Naive thymus-derived CD4-positive, alpha-beta T cell (primary cell): ENCODE measurements at regions not wholly inside any gene's neighbourhood (a gene's known extent, or its start where the extent isn't known, plus 50 kb on each side); places are given as distances from the start of the nearest gene placed in this dataset.

Experiments
- ATAC-seq: fragments of 150-1000 bp; cut with Tn5 transposase; 2 replicates; pipeline ENCODE4 v1.10.0; 2021; ENCODE audit warnings: mild to moderate bottlenecking, moderate library complexity
- CTCF ChIA-PET: fragments of 350-600 bp; sonication (Branson Sonifier 250); formaldehyde crosslinking; loops from one replicate; lab custom pipeline; 2021; ENCODE audit warnings: antibody characterized with exemption; lab: Charles Lee
- POLR2A ChIA-PET: fragments of 350-600 bp; sonication (Branson Sonifier 250); formaldehyde crosslinking; loops from one replicate; lab custom pipeline; 2021; ENCODE audit warnings: antibody characterized with exemption, inconsistent platforms; lab: Charles Lee
- DNase-seq, 9 donors: peaks; one replicate each; pipeline versions ENCODE4 v3.0.0 to v3.0.0-alpha.2; 2020 to 2022; ENCODE audit warnings: mixed read lengths in 1 of 9
- H3K27ac ChIP-seq: one replicate; pipeline ENCODE4 v1.7.0; 2013; ENCODE audit warnings: mild to moderate bottlenecking, low read depth, low read length, moderate library complexity
- H3K27me3 ChIP-seq, 2 donors: one replicate each; pipeline ENCODE4 v1.7.0; 2013; ENCODE audit warnings: low read length in 2 of 2, mild to moderate bottlenecking in 2 of 2, moderate library complexity in 2 of 2; ENCODE audit not compliant: control insufficient read depth in 2 of 2, insufficient read depth in 2 of 2
- H3K36me3 ChIP-seq, 3 experiments: 1 replicate in 2 of 3; 2 replicates in 1 of 3; pipeline ENCODE4 v1.7.0; 2013; ENCODE audit warnings: low read length in 3 of 3, mild to moderate bottlenecking in 3 of 3, moderate library complexity in 1 of 3; ENCODE audit not compliant: insufficient read depth in 3 of 3, control insufficient read depth in 2 of 3
- H3K4me1 ChIP-seq, 2 donors: one replicate each; pipeline ENCODE4 v1.7.0; 2013; ENCODE audit warnings: low read length in 2 of 2, mild to moderate bottlenecking in 2 of 2, moderate library complexity in 1 of 2; ENCODE audit not compliant: control insufficient read depth in 2 of 2, insufficient read depth in 2 of 2
- H3K4me3 ChIP-seq: 2 replicates; pipeline ENCODE4 v1.7.0; 2013; ENCODE audit warnings: mild to moderate bottlenecking, low read length
- H3K9me3 ChIP-seq, 3 experiments: 1 replicate in 2 of 3; 2 replicates in 1 of 3; pipeline ENCODE4 v1.7.0; 2013; ENCODE audit warnings: low read length in 3 of 3; ENCODE audit not compliant: control insufficient read depth in 2 of 3
- H3K27ac Mint-ChIP-seq, 9 donors: one replicate each; pipeline ENCODE4 v1.8.0; 2020 to 2022; ENCODE audit warnings: mixed read lengths in 9 of 9, mild to moderate bottlenecking in 8 of 9, moderate library complexity in 5 of 9, inconsistent platforms in 2 of 9
- H3K27me3 Mint-ChIP-seq, 5 donors: one replicate each; pipeline ENCODE4 v1.8.0; 2021 to 2022; ENCODE audit warnings: mixed read lengths in 5 of 5, mild to moderate bottlenecking in 1 of 5
- H3K36me3 Mint-ChIP-seq, 5 donors: one replicate each; pipeline ENCODE4 v1.8.0; 2020 to 2022; ENCODE audit warnings: mixed read lengths in 5 of 5, mild to moderate bottlenecking in 3 of 5, inconsistent platforms in 1 of 5
- H3K4me1 Mint-ChIP-seq, 7 donors: one replicate each; pipeline ENCODE4 v1.8.0; 2020 to 2022; ENCODE audit warnings: mixed read lengths in 7 of 7, mild to moderate bottlenecking in 3 of 7, inconsistent platforms in 1 of 7
- H3K4me3 Mint-ChIP-seq, 10 donors: one replicate each; pipeline ENCODE4 v1.8.0; 2020 to 2022; ENCODE audit warnings: mild to moderate bottlenecking in 10 of 10, mixed read lengths in 10 of 10, moderate library complexity in 6 of 10, inconsistent platforms in 2 of 10
- H3K9me3 Mint-ChIP-seq, 11 donors: one replicate each; pipeline ENCODE4 v1.8.0; 2020 to 2022; ENCODE audit warnings: mixed read lengths in 11 of 11, mild to moderate bottlenecking in 4 of 11, inconsistent platforms in 1 of 11, moderate library complexity in 1 of 11
- intact Hi-C, 2 donors: fragments of 100-400 bp; cut with micrococcal nuclease; formaldehyde crosslinking; loops; one replicate each; pipeline ENCODE4 v1.15.1; 2023

GRCh38 chr5:43873791-43874190 is 270.8 kb downstream of the NNT start:
- Histone ChIP-seq H3K9me3 (no peaks in the 10 kb centered on the region), H3K27ac (no peak overlapping the region), H3K4me3 (no peak overlapping the region), H3K36me3 (no peaks in the 10 kb centered on the region), H3K27me3 (no peaks in the 10 kb centered on the region), H3K4me1 (no peaks in the 10 kb centered on the region)
- ChIA-PET POLR2A (no interaction called here), CTCF (no interaction called here)
- peaks cover 0 to 4% (median 0%) of the 10 kb centered on the region in 5 donors for H3K27me3 Mint-ChIP-seq
- no peak overlapping the region for H3K27ac Mint-ChIP-seq
- no peak for DNase-seq
- H3K9me3 Mint-ChIP-seq, result no peaks in the 10 kb centered on the region
- no peak for ATAC-seq
- no peaks in the 10 kb centered on the region for H3K36me3 Mint-ChIP-seq
- H3K4me3 Mint-ChIP-seq, result no peak overlapping the region
- H3K4me1 Mint-ChIP-seq, result no peaks in the 10 kb centered on the region
- intact Hi-C loops, result no loop called here

- intact Hi-C loops, result no loop called here
- no peak overlapping the region for H3K27ac Mint-ChIP-seq
- no peaks in the 10 kb centered on the region for H3K36me3 ChIP-seq
- H3K27me3 ChIP-seq, result no peaks in the 10 kb centered on the region
- H3K36me3 Mint-ChIP-seq, result no peaks in the 10 kb centered on the region
- H3K9me3 Mint-ChIP-seq, result peaks cover 0 to 11% (median 0%) of the 10 kb centered on the region in 11 donors
- no peak overlapping the region for H3K4me3 Mint-ChIP-seq
- H3K4me3 ChIP-seq, result no peak overlapping the region
- DNase-seq, result no peak
- POLR2A ChIA-PET, result no interaction called here
- CTCF ChIA-PET, result no interaction called here
- no peak overlapping the region for H3K27ac ChIP-seq
- no peak for ATAC-seq
- H3K4me1 Mint-ChIP-seq, result no peaks in the 10 kb centered on the region
- no peaks in the 10 kb centered on the region for H3K9me3 ChIP-seq
- peaks cover 0 to 13% (median 0%) of the 10 kb centered on the region in 5 donors for H3K27me3 Mint-ChIP-seq
- no peaks in the 10 kb centered on the region for H3K4me1 ChIP-seq
Observed at GRCh38 chr5:43859309-43859708, 256.3 kb downstream of the NNT start.

GRCh38 chr5:43855452-43855851 is 252.5 kb downstream of the NNT start:
- Histone ChIP-seq H3K36me3 (no peaks in the 10 kb centered on the region), H3K4me1 (no peaks in the 10 kb centered on the region), H3K9me3 (no peaks in the 10 kb centered on the region), H3K27ac (no peak overlapping the region), H3K4me3 (no peak overlapping the region), H3K27me3 (no peaks in the 10 kb centered on the region)
- no peak for ATAC-seq
- no peak overlapping the region for H3K27ac Mint-ChIP-seq
- peaks cover 0 to 9% (median 0%) of the 10 kb centered on the region in 11 donors for H3K9me3 Mint-ChIP-seq
- H3K4me1 Mint-ChIP-seq, result no peaks in the 10 kb centered on the region
- POLR2A ChIA-PET, result no interaction called here
- DNase-seq, result no peak
- intact Hi-C loops, result no loop called here
- H3K27me3 Mint-ChIP-seq, result peaks cover 0 to 11% (median 0%) of the 10 kb centered on the region in 5 donors
- no peak overlapping the region for H3K4me3 Mint-ChIP-seq
- no peaks in the 10 kb centered on the region for H3K36me3 Mint-ChIP-seq
- CTCF ChIA-PET, result no interaction called here

- CTCF ChIA-PET, result no interaction called here
- Histone ChIP-seq H3K27me3 (no peaks in the 10 kb centered on the region), H3K4me1 (no peaks in the 10 kb centered on the region), H3K36me3 (no peaks in the 10 kb centered on the region), H3K4me3 (no peak overlapping the region), H3K27ac (no peak overlapping the region), H3K9me3 (no peaks in the 10 kb centered on the region)
- intact Hi-C loops, result no loop called here
- Mint-ChIP-seq H3K27me3 (peaks cover 0 to 9% (median 0%) of the 10 kb centered on the region in 5 donors), H3K4me3 (no peak overlapping the region), H3K4me1 (no peaks in the 10 kb centered on the region), H3K9me3 (peaks cover 0 to 9% (median 2%) of the 10 kb centered on the region in 11 donors), H3K36me3 (no peaks in the 10 kb centered on the region), H3K27ac (no peak overlapping the region)
- ATAC-seq (no peak), DNase-seq (no peak)
- POLR2A ChIA-PET, result no interaction called here
Observed at GRCh38 chr5:43854697-43855292, 251.8 kb downstream of the NNT start.

GRCh38 chr5:43852279-43852678 is 249.3 kb downstream of the NNT start:
- CTCF ChIA-PET, result no interaction called here
- POLR2A ChIA-PET, result no interaction called here
- H3K9me3 Mint-ChIP-seq, result peaks cover 0 to 9% (median 3%) of the 10 kb centered on the region in 11 donors
- H3K4me1 Mint-ChIP-seq, result no peaks in the 10 kb centered on the region
- H3K27ac Mint-ChIP-seq, result no peak overlapping the region
- Histone ChIP-seq H3K9me3 (no peaks in the 10 kb centered on the region), H3K4me1 (no peaks in the 10 kb centered on the region), H3K4me3 (no peak overlapping the region), H3K27me3 (no peaks in the 10 kb centered on the region), H3K36me3 (no peaks in the 10 kb centered on the region), H3K27ac (no peak overlapping the region)
- intact Hi-C loops, result no loop called here
- peaks cover 0 to 6% (median 0%) of the 10 kb centered on the region in 5 donors for H3K27me3 Mint-ChIP-seq
- no peak overlapping the region for H3K4me3 Mint-ChIP-seq
- ATAC-seq, result no peak
- no peaks in the 10 kb centered on the region for H3K36me3 Mint-ChIP-seq
- DNase-seq, result no peak

GRCh38 chr5:43851741-43852140 is 248.8 kb downstream of the NNT start:
- ATAC-seq (no peak), DNase-seq (no peak)
- H3K9me3 ChIP-seq, result no peaks in the 10 kb centered on the region
- H3K36me3 ChIP-seq, result no peaks in the 10 kb centered on the region
- H3K4me3 ChIP-seq, result no peak overlapping the region
- Mint-ChIP-seq H3K4me1 (no peaks in the 10 kb centered on the region), H3K36me3 (no peaks in the 10 kb centered on the region), H3K4me3 (no peak overlapping the region), H3K9me3 (peaks cover 0 to 8% (median 3%) of the 10 kb centered on the region in 11 donors), H3K27me3 (peaks cover 0 to 4% (median 0%) of the 10 kb centered on the region in 5 donors), H3K27ac (no peak overlapping the region)
- POLR2A ChIA-PET, result no interaction called here
- no peaks in the 10 kb centered on the region for H3K27me3 ChIP-seq
- intact Hi-C loops, result no loop called here
- no peak overlapping the region for H3K27ac ChIP-seq
- no peaks in the 10 kb centered on the region for H3K4me1 ChIP-seq
- CTCF ChIA-PET, result no interaction called here

- Mint-ChIP-seq H3K27ac (no peak overlapping the region), H3K9me3 (peaks cover 0 to 21% (median 2%) of the 10 kb centered on the region in 11 donors), H3K4me1 (no peaks in the 10 kb centered on the region), H3K27me3 (peaks cover 0 to under 1% (median 0%) of the 10 kb centered on the region in 5 donors), H3K36me3 (peaks cover 0 to 4% (median 0%) of the 10 kb centered on the region in 5 donors), H3K4me3 (no peak overlapping the region)
- intact Hi-C loops, result no loop called here
- DNase-seq (no peak), ATAC-seq (no peak)
- Histone ChIP-seq H3K4me1 (no peaks in the 10 kb centered on the region), H3K27ac (no peak overlapping the region), H3K4me3 (no peak overlapping the region), H3K36me3 (no peaks in the 10 kb centered on the region), H3K9me3 (no peaks in the 10 kb centered on the region), H3K27me3 (no peaks in the 10 kb centered on the region)
- POLR2A ChIA-PET, result no interaction called here
- CTCF ChIA-PET, result no interaction called here
Observed at GRCh38 chr5:43840424-43841125, 237.6 kb downstream of the NNT start.
